LNCAP (cell line): ENCODE measurements at regions not wholly inside any gene's neighbourhood (a gene's known extent, or its start where the extent isn't known, plus 50 kb on each side); places are given as distances from the start of the nearest gene placed in this dataset.

Experiments
- CTCF ChIP-seq: fragments of 450-650 bp; IDR thresholded peaks from 2 replicates; pipeline ENCODE4 v1.5.1; 2017; ENCODE audit warnings: mild to moderate bottlenecking

GRCh38 chr10:4748491-4749270 lies 77.3 kb upstream of the AKR1E2 start:
- TF ChIP-seq CTCF: no peak

- TF ChIP-seq CTCF: no peak
Observed at GRCh38 chr10:4742217-4742616, 83.8 kb upstream of the AKR1E2 start.

GRCh38 chr10:4740471-4740870 lies 85.5 kb upstream of the AKR1E2 start:
- TF ChIP-seq CTCF: no peak

GRCh38 chr10:4736608-4737007 lies 89.4 kb upstream of the AKR1E2 start:
- no peak for TF ChIP-seq CTCF

- no peak for TF ChIP-seq CTCF
Observed at GRCh38 chr10:4736183-4736582, 89.8 kb upstream of the AKR1E2 start.

GRCh38 chr10:4733843-4734224 lies 92.2 kb upstream of the AKR1E2 start:
- no peak for TF ChIP-seq CTCF

- TF ChIP-seq CTCF: no peak
Observed at GRCh38 chr10:4733150-4733842, 92.7 kb upstream of the AKR1E2 start.
